AG04450 (cell line): ENCODE measurements at regions not wholly inside any gene's neighbourhood (a gene's known extent, or its start where the extent isn't known, plus 50 kb on each side); places are given as distances from the start of the nearest gene placed in this dataset.

Experiments
- CTCF ChIA-PET: fragments of 300-600, 350-600 bp; formaldehyde crosslinking; extraction: SDS; loops from one replicate; lab custom pipeline; 2022; ENCODE audit warnings: antibody characterized with exemption, inconsistent platforms; lab: Charles Lee
- POLR2A ChIA-PET: fragments of 350-600 bp; formaldehyde crosslinking; extraction: SDS; loops from one replicate; lab custom pipeline; 2021; ENCODE audit warnings: antibody characterized with exemption, inconsistent platforms; lab: Yijun Ruan, JAX
- DNase-seq: peaks from one replicate; pipeline ENCODE4 v3.0.0-alpha.2; 2011; ENCODE audit warnings: low read depth, low spot score
- H3K27ac ChIP-seq: one replicate; pipeline ENCODE4 v1.5.1; 2012; ENCODE audit warnings: low read depth, low read length, control low read depth
- H3K27me3 ChIP-seq: one replicate; pipeline ENCODE4 v1.6.0; 2012; ENCODE audit warnings: low read length; ENCODE audit not compliant: control insufficient read depth, insufficient read depth
- H3K4me3 ChIP-seq: 2 replicates; pipeline ENCODE4 v1.5.1; 2011; ENCODE audit warnings: mild to moderate bottlenecking, low read depth, low read length, control low read depth
- H3K9me3 ChIP-seq: 2 replicates; pipeline ENCODE4 v1.5.1; 2012; ENCODE audit warnings: low read length; ENCODE audit not compliant: control insufficient read depth, insufficient read depth
- TF ChIP-seq, protein P1 (sequence below): IDR thresholded peaks from 2 replicates; pipeline ENCODE4 v1.5.1; 2011; ENCODE audit warnings: low read depth, low read length, control low read depth, inconsistent platforms

DNA sequence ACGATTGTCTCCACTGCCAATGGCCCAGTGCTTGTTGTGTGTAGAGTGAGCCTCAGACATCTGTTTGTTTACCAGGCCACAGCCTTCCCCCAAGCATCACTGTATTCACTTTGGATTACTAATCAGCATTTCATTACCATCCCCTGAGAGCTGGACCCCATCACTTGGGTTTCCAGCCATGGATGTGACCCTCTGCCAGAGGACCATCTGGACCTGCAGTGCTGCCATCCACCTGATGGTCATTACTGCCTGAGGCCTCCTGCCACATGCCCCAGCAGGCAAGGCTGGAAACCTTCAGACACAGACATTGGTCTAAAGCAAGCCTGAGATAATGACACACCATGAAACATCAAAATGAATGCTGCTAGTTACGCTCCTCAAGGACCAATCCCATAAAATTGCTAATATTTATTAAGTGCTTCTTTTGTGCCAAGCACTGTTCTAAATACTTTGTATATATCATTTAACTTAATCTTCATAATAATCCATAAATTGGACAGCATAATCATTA, 2096.3 kb upstream of the CELF4 start:
- CTCF ChIA-PET, result no interaction called here
- no peaks in the 10 kb centered on the region for H3K27me3 ChIP-seq
- TF ChIP-seq, protein P1, sequence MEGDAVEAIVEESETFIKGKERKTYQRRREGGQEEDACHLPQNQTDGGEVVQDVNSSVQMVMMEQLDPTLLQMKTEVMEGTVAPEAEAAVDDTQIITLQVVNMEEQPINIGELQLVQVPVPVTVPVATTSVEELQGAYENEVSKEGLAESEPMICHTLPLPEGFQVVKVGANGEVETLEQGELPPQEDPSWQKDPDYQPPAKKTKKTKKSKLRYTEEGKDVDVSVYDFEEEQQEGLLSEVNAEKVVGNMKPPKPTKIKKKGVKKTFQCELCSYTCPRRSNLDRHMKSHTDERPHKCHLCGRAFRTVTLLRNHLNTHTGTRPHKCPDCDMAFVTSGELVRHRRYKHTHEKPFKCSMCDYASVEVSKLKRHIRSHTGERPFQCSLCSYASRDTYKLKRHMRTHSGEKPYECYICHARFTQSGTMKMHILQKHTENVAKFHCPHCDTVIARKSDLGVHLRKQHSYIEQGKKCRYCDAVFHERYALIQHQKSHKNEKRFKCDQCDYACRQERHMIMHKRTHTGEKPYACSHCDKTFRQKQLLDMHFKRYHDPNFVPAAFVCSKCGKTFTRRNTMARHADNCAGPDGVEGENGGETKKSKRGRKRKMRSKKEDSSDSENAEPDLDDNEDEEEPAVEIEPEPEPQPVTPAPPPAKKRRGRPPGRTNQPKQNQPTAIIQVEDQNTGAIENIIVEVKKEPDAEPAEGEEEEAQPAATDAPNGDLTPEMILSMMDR, result no peak
- no peak overlapping the region for H3K27ac ChIP-seq
- H3K9me3 ChIP-seq, result no peaks in the 10 kb centered on the region
- no peak for DNase-seq
- no peak overlapping the region for H3K4me3 ChIP-seq
- POLR2A ChIA-PET, result no interaction called here

DNA sequence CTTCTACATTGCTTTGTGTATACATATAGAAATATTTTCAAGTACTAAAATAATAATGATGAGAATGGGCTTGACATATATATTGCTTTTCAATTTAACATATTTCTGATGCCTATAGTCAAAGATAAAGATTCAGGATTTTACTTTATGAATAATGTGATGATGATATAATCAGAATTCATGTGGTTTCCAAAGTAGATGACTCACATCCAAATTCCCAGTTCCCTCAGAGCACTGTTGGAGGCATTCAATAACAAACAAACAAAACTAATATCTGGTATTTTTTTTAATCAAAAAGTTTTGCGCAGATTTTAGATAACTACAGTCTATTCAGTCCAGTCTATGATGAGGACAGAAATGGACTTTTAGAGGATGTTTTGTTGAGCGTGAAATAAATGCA, 2094.5 kb upstream of the CELF4 start:
- TF ChIP-seq, protein P1, result no peak
- no peak for DNase-seq
- H3K27me3 ChIP-seq, result no peaks in the 10 kb centered on the region
- POLR2A ChIA-PET, result no interaction called here
- H3K4me3 ChIP-seq, result no peak overlapping the region
- no peaks in the 10 kb centered on the region for H3K9me3 ChIP-seq
- CTCF ChIA-PET, result no interaction called here
- no peak overlapping the region for H3K27ac ChIP-seq

DNA sequence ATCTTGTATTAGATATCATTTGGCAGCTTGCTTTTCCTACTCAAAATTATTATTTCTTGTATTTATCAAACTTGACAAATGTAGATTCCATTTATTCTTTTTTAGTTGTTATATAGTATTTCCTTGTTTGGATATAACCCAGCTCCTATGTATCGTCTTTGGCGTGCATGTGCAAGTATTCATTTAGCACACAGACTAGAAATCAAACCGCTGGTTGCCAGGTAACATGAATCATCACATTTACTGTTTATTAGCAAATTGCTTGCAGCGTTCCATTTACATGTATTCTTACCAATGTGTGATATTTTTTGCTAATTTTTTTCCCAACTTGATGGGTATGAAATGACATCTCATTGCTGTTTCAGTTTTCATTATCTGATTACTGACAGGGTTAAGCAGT, 2089.7 kb upstream of the CELF4 start:
- Histone ChIP-seq H3K9me3 (no peaks in the 10 kb centered on the region), H3K4me3 (no peak overlapping the region), H3K27ac (no peak overlapping the region), H3K27me3 (no peaks in the 10 kb centered on the region)
- DNase-seq, result no peak
- TF ChIP-seq, protein P1, result no peak
- CTCF ChIA-PET, result no interaction called here
- POLR2A ChIA-PET, result no interaction called here

DNA sequence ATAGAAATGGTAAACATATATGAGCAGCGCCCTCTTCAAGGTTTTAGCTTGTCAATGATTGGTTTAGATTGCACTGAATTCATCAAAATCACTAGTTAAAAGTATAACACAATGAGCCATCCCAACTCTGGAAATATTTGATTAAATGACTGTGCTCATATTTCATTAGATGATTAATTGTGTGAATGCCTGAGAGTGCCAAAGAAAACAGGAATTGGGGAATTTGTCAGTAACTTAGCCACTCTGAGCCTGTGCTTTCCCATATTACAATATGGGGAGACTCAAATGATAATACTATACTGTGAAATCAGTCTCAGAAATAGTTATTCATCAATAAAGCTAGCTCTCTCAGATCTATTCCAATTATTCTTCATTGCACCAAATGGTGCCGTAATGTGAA, 2087.6 kb upstream of the CELF4 start:
- no peak for DNase-seq
- TF ChIP-seq, protein P1, result no peak
- CTCF ChIA-PET, result no interaction called here
- POLR2A ChIA-PET, result no interaction called here
- no peaks in the 10 kb centered on the region for H3K27me3 ChIP-seq
- no peak overlapping the region for H3K4me3 ChIP-seq
- H3K9me3 ChIP-seq, result no peaks in the 10 kb centered on the region
- H3K27ac ChIP-seq, result no peak overlapping the region

DNA sequence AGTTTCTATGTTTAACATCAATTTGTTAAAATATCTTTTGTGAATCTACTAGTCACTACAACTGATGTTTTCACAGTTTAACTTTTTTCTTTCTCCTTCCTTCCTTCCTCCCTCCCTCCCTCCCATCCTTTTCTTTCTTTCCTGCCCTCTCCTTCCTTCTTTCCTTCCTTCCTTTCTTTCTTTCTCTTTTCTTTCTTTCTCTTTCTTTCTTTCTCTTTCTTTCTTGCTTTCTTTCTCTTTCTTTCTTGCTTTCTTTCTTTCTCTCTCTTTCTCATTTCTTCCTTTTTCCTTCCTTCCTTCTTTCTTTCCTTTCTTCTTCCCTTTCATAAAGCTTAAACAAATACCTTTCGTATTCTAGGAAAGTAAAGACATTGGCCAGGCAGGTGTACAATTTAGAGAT, 2083.0 kb upstream of the CELF4 start:
- H3K27me3 ChIP-seq, result no peaks in the 10 kb centered on the region
- no peak overlapping the region for H3K27ac ChIP-seq
- DNase-seq, result no peak
- no peaks in the 10 kb centered on the region for H3K9me3 ChIP-seq
- TF ChIP-seq, protein P1, result no peak
- H3K4me3 ChIP-seq, result no peak overlapping the region
- POLR2A ChIA-PET, result interaction anchor here (1.1 kb wide), 1 partner anchor 21 kb away, joined by 3 read pairs; no protein-coding TSS in a partner anchor
- CTCF ChIA-PET, result no interaction called here
